ENCODE measurements at regions not wholly inside any gene's neighbourhood (a gene's known extent, or its start where the extent isn't known, plus 50 kb on each side); places are given as distances from the start of the nearest gene placed in this dataset.

DNA sequence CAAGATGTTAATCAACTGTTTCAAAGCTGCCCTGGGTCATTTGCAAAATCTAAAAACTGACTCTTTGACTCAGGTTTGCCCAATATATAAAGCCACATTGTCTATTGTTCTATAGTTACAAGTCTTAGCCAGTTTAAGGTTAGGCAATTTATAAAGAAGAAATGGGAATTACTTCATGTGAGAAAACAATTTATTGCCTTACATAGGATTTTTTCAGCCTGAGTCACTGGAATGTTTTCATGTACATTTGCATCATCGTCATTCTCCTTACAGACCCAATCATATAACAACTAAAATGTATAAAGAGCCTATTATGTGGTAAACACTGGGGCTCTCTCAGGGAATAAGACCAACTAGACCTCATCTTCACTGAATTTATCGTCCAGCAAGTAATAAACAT lies 100.3 kb upstream of the PLEKHG7 start:
- Histone ChIP-seq H3K9me2 (ENCODE audit: insufficient read depth) (peaks cover 11% of the 10 kb centered on the region), H4K20me1 (replicated peaks; ENCODE audit: insufficient read depth) (no peaks in the 10 kb centered on the region), H3F3A (replicated peaks; ENCODE audit: low read depth) (no peaks in the 10 kb centered on the region), H3K4me2 (no peak overlapping the region), H3K27me3 (ENCODE audit: insufficient read depth) (no peaks in the 10 kb centered on the region), H3K27ac (ENCODE audit: low read depth) (no peak overlapping the region), H3K4me1 (ENCODE audit: insufficient read depth) (no peaks in the 10 kb centered on the region), H3K4me3 (no peak overlapping the region), H3K79me2 (replicated peaks; ENCODE audit: insufficient read depth) (no peaks in the 10 kb centered on the region), H2AFZ (no peak overlapping the region), H3K36me3 (ENCODE audit: insufficient read depth) (no peaks in the 10 kb centered on the region)
- no peak for TF ChIP-seq POLR2AphosphoS5 (IDR thresholded peaks at IDR 0.05; ENCODE audit: low read depth)
- TF ChIP-seq CREB1 (CRISPR knock-in tag; IDR thresholded peaks at IDR 0.05; ENCODE audit: low read depth), result no peak
- TF ChIP-seq, protein P1, sequence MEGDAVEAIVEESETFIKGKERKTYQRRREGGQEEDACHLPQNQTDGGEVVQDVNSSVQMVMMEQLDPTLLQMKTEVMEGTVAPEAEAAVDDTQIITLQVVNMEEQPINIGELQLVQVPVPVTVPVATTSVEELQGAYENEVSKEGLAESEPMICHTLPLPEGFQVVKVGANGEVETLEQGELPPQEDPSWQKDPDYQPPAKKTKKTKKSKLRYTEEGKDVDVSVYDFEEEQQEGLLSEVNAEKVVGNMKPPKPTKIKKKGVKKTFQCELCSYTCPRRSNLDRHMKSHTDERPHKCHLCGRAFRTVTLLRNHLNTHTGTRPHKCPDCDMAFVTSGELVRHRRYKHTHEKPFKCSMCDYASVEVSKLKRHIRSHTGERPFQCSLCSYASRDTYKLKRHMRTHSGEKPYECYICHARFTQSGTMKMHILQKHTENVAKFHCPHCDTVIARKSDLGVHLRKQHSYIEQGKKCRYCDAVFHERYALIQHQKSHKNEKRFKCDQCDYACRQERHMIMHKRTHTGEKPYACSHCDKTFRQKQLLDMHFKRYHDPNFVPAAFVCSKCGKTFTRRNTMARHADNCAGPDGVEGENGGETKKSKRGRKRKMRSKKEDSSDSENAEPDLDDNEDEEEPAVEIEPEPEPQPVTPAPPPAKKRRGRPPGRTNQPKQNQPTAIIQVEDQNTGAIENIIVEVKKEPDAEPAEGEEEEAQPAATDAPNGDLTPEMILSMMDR (conservative IDR thresholded peaks at IDR 0.05; ENCODE audit: low read depth in 2 of 2), result no peak
- no peak for TF ChIP-seq STAT1 (IDR thresholded peaks at IDR 0.05; ENCODE audit: unreplicated experiment)
- TF ChIP-seq EZH2 (IDR thresholded peaks at IDR 0.05; ENCODE audit: low read depth, unreplicated experiment), result no peak
- no peak for TF ChIP-seq EZH2phosphoT487 (IDR thresholded peaks at IDR 0.05; ENCODE audit: unreplicated experiment)
- TF ChIP-seq NANOG (IDR thresholded peaks at IDR 0.05; ENCODE audit: borderline replicate concordance), result no peak
- TF ChIP-seq JUNB (IDR thresholded peaks at IDR 0.05; ENCODE audit: unreplicated experiment), result no peak
- no peak for TF ChIP-seq REST (IDR thresholded peaks at IDR 0.05; ENCODE audit: unreplicated experiment)
- TF ChIP-seq ZNF331 (CRISPR knock-in tag; IDR thresholded peaks at IDR 0.05; ENCODE audit: low read depth), result no peak
- no peak for TF ChIP-seq ETS1 (IDR thresholded peaks at IDR 0.05)
- no peak for TF ChIP-seq ZNF114 (CRISPR knock-in tag; IDR thresholded peaks at IDR 0.05)
- TF ChIP-seq, protein P2, sequence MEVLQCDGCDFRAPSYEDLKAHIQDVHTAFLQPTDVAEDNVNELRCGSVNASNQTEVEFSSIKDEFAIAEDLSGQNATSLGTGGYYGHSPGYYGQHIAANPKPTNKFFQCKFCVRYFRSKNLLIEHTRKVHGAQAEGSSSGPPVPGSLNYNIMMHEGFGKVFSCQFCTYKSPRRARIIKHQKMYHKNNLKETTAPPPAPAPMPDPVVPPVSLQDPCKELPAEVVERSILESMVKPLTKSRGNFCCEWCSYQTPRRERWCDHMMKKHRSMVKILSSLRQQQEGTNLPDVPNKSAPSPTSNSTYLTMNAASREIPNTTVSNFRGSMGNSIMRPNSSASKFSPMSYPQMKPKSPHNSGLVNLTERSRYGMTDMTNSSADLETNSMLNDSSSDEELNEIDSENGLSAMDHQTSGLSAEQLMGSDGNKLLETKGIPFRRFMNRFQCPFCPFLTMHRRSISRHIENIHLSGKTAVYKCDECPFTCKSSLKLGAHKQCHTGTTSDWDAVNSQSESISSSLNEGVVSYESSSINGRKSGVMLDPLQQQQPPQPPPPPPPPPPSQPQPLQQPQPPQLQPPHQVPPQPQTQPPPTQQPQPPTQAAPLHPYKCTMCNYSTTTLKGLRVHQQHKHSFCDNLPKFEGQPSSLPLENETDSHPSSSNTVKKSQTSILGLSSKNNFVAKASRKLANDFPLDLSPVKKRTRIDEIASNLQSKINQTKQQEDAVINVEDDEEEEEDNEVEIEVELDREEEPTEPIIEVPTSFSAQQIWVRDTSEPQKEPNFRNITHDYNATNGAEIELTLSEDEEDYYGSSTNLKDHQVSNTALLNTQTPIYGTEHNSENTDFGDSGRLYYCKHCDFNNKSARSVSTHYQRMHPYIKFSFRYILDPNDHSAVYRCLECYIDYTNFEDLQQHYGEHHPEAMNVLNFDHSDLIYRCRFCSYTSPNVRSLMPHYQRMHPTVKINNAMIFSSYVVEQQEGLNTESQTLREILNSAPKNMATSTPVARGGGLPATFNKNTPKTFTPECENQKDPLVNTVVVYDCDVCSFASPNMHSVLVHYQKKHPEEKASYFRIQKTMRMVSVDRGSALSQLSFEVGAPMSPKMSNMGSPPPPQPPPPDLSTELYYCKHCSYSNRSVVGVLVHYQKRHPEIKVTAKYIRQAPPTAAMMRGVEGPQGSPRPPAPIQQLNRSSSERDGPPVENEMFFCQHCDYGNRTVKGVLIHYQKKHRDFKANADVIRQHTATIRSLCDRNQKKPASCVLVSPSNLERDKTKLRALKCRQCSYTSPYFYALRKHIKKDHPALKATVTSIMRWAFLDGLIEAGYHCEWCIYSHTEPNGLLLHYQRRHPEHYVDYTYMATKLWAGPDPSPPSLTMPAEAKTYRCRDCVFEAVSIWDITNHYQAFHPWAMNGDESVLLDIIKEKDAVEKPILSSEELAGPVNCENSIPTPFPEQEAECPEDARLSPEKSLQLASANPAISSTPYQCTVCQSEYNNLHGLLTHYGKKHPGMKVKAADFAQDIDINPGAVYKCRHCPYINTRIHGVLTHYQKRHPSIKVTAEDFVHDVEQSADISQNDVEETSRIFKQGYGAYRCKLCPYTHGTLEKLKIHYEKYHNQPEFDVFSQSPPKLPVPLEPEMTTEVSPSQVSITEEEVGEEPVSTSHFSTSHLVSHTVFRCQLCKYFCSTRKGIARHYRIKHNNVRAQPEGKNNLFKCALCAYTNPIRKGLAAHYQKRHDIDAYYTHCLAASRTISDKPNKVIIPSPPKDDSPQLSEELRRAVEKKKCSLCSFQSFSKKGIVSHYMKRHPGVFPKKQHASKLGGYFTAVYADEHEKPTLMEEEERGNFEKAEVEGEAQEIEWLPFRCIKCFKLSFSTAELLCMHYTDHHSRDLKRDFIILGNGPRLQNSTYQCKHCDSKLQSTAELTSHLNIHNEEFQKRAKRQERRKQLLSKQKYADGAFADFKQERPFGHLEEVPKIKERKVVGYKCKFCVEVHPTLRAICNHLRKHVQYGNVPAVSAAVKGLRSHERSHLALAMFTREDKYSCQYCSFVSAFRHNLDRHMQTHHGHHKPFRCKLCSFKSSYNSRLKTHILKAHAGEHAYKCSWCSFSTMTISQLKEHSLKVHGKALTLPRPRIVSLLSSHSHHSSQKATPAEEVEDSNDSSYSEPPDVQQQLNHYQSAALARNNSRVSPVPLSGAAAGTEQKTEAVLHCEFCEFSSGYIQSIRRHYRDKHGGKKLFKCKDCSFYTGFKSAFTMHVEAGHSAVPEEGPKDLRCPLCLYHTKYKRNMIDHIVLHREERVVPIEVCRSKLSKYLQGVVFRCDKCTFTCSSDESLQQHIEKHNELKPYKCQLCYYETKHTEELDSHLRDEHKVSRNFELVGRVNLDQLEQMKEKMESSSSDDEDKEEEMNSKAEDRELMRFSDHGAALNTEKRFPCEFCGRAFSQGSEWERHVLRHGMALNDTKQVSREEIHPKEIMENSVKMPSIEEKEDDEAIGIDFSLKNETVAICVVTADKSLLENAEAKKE (CRISPR knock-in tag; IDR thresholded peaks at IDR 0.05), result no peak
- ATAC-seq (no peak), DNase-seq (ENCODE audit: low spot score) (no peak)
- Mint-ChIP-seq H3K27ac (no peak overlapping the region), H3K27me3 (ENCODE audit: insufficient read depth, low read depth, poor library complexity) (no peaks in the 10 kb centered on the region), H3K9me3 (peaks cover 32% of the 10 kb centered on the region), H3K36me3 (ENCODE audit: low read depth) (peaks cover 21% of the 10 kb centered on the region), H3K4me1 (no peaks in the 10 kb centered on the region; the same call in 2 of the 3 replicates), H3K4me3 (no peak overlapping the region)

Measured in GM23338 (cell line).